Ascending aorta (tissue), 2 donors: ENCODE measurements at regions not wholly inside any gene's neighbourhood (a gene's known extent, or its start where the extent isn't known, plus 50 kb on each side); places are given as distances from the start of the nearest gene placed in this dataset.

Experiments used
- DNase-seq, 2 donors: peaks; one replicate each; pipeline ENCODE4 v3.0.0-alpha.2; 2019; ENCODE audit warnings: low spot score in 2 of 2
- H3K27ac ChIP-seq, 2 donors: fragments of 200-600 bp; sonication (generic); one replicate each; pipeline ENCODE4 v1.5.1; 2016 to 2017; ENCODE audit warnings: mild to moderate bottlenecking in 1 of 2
- H3K27me3 ChIP-seq: fragments of 200-600 bp; sonication (generic); one replicate; pipeline ENCODE4 v1.5.1; 2017
- H3K36me3 ChIP-seq, 2 donors: fragments of 200-600 bp; sonication (generic); one replicate each; pipeline ENCODE4 v1.5.1; 2016
- H3K4me1 ChIP-seq, 2 donors: fragments of 200-600 bp; sonication (generic); one replicate each; pipeline ENCODE4 v1.5.1; 2016 to 2017; ENCODE audit warnings: mild to moderate bottlenecking in 1 of 2
- H3K4me3 ChIP-seq, 2 donors: fragments of 200-600 bp; sonication (generic); one replicate each; pipeline ENCODE4 v1.5.1; 2016 to 2017; ENCODE audit warnings: mild to moderate bottlenecking in 1 of 2
- H3K9me3 ChIP-seq, 2 donors: fragments of 200-600 bp; sonication (generic); one replicate each; pipeline ENCODE4 v1.5.1; 2016
- intact Hi-C: fragments of 100-400 bp; cut with DNase I; formaldehyde crosslinking; loops from one replicate; pipeline ENCODE4 v1.15.1; 2023
- TF ChIP-seq, protein P1 (sequence below), 3 experiments: fragments of 200-600 bp in 2 of 3; fragments of 450-650 bp in 1 of 3; sonication (generic) in 2 of 3; IDR thresholded peaks; one replicate each; pipeline ENCODE4 v1.5.1; 2016 to 2019; ENCODE audit warnings: antibody characterized with exemption in 3 of 3, mild to moderate bottlenecking in 1 of 3, moderate library complexity in 1 of 3

DNA sequence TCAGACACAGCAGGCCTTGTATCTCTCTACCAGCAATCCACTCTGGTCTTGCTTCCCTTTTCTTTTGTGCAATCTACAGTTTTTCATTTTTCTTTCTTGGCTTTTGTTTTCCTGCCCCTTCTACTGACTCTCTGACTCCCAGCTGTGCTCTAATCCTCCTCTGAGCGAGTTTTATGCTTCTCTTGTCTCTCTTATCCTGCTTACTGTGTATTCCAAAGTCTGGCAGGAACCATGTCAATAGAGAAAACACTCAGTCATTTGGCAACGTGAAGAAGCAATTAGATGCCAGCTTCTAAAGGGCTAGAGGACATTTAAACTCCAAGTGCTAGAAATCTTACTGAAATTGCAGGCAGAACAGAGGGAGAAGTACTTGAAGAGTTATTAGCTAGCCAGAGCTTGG lies 984.6 kb upstream of the TENM3 start:
- no peaks in the 10 kb centered on the region for H3K4me1 ChIP-seq
- H3K27ac ChIP-seq: no peak overlapping the region
- no peak for DNase-seq
- no peaks in the 10 kb centered on the region for H3K27me3 ChIP-seq
- intact Hi-C loops: no loop called here
- H3K36me3 ChIP-seq: no peaks in the 10 kb centered on the region
- TF ChIP-seq, protein P1, sequence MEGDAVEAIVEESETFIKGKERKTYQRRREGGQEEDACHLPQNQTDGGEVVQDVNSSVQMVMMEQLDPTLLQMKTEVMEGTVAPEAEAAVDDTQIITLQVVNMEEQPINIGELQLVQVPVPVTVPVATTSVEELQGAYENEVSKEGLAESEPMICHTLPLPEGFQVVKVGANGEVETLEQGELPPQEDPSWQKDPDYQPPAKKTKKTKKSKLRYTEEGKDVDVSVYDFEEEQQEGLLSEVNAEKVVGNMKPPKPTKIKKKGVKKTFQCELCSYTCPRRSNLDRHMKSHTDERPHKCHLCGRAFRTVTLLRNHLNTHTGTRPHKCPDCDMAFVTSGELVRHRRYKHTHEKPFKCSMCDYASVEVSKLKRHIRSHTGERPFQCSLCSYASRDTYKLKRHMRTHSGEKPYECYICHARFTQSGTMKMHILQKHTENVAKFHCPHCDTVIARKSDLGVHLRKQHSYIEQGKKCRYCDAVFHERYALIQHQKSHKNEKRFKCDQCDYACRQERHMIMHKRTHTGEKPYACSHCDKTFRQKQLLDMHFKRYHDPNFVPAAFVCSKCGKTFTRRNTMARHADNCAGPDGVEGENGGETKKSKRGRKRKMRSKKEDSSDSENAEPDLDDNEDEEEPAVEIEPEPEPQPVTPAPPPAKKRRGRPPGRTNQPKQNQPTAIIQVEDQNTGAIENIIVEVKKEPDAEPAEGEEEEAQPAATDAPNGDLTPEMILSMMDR (IDR thresholded peaks at IDR 0.05): no peak
- no peaks in the 10 kb centered on the region for H3K9me3 ChIP-seq
- no peak overlapping the region for H3K4me3 ChIP-seq

DNA sequence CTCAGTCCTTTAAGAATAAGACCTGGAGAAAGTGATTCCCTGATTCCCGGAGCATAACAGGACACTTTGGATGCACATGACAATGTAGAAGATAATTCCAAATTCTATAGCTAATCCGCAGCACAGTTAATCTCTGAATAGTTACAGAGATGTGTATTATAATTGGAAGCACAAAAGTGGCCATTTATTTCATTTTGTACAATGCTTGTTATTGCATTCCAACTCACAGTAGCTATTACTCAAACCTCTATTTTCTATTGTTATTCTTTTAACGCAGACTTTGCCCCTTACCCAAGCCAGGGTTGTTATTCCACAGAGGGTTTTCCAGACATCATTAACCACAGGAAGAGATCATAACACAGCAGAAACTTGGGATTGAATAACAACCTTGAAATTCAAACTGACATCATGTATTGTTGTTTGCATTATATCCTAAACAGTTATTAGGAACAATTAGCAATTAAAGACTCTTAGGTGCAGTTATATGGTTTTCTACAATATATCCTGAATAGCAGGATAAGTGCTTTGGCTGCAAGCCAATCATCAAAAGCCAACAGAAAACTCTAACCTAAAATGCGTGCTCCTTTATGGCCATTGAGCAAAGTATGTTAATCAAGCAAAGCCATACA lies 984.0 kb upstream of the TENM3 start:
- Histone ChIP-seq H3K27me3 (no peaks in the 10 kb centered on the region), H3K4me1 (no peaks in the 10 kb centered on the region), H3K36me3 (no peaks in the 10 kb centered on the region), H3K9me3 (no peaks in the 10 kb centered on the region), H3K4me3 (no peak overlapping the region), H3K27ac (no peak overlapping the region)
- intact Hi-C loops: no loop called here
- TF ChIP-seq, protein P1 (IDR thresholded peaks at IDR 0.05): no peak
- no peak for DNase-seq

DNA sequence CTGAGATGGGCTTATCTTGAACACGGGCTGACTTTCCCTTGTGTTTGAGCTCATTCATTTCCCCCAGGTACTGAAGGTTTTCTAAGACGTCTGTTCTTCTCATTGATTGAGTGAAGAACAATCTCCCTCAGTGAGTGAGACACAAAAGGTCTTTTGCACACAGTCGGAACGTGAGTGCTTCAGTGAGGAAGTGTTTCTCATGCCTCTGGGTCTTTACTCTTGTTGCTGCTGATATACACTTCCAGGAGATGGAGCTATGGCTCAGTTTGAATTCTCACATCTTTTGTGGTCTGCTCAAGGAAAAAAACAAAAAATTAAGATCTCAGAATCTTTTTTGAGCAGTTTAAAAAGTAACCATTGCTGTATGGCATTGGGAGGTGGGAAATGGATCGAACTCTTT lies 981.9 kb upstream of the TENM3 start:
- H3K27me3 ChIP-seq: no peaks in the 10 kb centered on the region
- H3K9me3 ChIP-seq: no peaks in the 10 kb centered on the region
- H3K27ac ChIP-seq: no peak overlapping the region
- intact Hi-C loops: no loop called here
- no peak for DNase-seq
- no peaks in the 10 kb centered on the region for H3K36me3 ChIP-seq
- H3K4me1 ChIP-seq: no peaks in the 10 kb centered on the region
- H3K4me3 ChIP-seq: no peak overlapping the region
- TF ChIP-seq, protein P1 (IDR thresholded peaks at IDR 0.05): no peak

DNA sequence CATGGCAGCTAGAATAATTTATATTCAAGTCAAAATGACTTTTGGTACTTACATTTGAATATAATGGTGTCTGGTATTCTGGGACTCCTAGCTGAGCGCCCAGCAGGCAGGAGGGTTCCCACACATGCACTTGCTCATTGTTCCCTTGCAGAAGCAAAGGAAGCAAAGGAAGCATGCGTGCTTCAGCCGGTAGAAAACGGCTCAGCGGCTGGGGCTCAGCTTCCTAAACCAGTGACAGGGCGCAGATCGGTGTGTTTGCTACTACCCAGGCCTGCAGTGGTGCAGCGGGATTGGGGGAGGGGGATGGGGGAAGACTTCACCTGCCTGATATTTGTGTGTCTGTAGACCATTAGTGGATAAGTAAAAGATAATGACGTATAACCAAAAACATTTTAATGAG lies 978.3 kb upstream of the TENM3 start:
- Histone ChIP-seq H3K27me3 (no peaks in the 10 kb centered on the region), H3K36me3 (no peaks in the 10 kb centered on the region), H3K4me3 (no peak overlapping the region), H3K27ac (no peak overlapping the region), H3K4me1 (no peaks in the 10 kb centered on the region), H3K9me3 (no peaks in the 10 kb centered on the region)
- intact Hi-C loops: no loop called here
- DNase-seq: no peak
- TF ChIP-seq, protein P1 (IDR thresholded peaks at IDR 0.05): no peak

DNA sequence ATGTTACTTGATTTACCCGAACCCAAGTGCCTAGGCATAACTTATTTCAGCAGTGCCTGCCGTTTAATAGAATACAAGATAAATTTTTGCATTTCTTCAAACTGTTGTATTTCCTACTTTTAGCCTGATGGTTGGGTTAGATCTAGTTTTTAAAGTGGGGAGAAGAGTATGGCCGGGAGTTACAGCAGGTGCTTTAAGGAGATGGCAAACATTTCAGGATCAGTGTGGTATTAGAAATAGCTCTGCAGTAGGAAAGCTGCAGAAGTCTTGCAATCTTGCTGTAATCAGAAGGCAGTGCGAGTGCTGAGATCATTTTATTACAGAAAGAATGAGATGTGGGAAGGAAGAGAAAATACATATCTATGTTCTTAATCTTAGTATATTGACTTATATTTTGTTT lies 977.8 kb upstream of the TENM3 start:
- Histone ChIP-seq H3K27ac (no peak overlapping the region), H3K9me3 (no peaks in the 10 kb centered on the region), H3K36me3 (no peaks in the 10 kb centered on the region), H3K4me1 (no peaks in the 10 kb centered on the region), H3K4me3 (no peak overlapping the region), H3K27me3 (no peaks in the 10 kb centered on the region)
- TF ChIP-seq, protein P1 (IDR thresholded peaks at IDR 0.05): no peak
- no peak for DNase-seq
- intact Hi-C loops: no loop called here

DNA sequence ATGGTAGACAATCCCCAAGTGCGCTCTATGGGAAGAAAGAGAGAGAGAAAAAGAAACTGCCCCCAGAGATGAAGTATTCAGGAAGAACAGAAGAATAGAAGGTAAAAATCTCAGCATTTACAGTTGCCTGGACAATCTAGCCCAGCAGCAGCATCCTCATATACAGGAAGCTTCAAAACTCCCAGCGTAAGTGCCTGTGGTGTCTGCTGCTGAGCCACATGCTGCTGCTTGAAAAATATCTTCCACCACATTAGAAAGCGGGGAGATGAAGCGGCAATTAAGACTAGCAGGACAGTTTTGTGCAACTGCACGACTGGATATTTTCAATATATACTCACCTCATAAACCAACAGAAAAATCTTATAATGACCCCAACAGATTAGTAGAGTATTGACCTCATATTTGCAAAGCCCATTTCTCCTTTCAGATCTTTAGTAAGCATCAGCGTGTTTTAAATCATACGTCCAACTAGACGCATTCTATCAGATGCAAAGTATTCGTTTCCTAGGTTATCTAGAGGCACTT lies 972.0 kb upstream of the TENM3 start:
- Histone ChIP-seq H3K27me3 (no peaks in the 10 kb centered on the region), H3K36me3 (no peaks in the 10 kb centered on the region), H3K27ac (no peak overlapping the region), H3K4me3 (no peak overlapping the region), H3K4me1 (no peaks in the 10 kb centered on the region), H3K9me3 (no peaks in the 10 kb centered on the region)
- TF ChIP-seq, protein P1 (IDR thresholded peaks at IDR 0.05): no peak
- no peak for DNase-seq
- intact Hi-C loops: no loop called here
